Natural killer cell treated with Interleukin-12 subunit alpha and Interleukin-12 subunit beta and Interleukin-15 and Interleukin-18, amount 100 ng/mL, for 72 hours (primary cell): ENCODE measurements at regions not wholly inside any gene's neighbourhood (a gene's known extent, or its start where the extent isn't known, plus 50 kb on each side); places are given as distances from the start of the nearest gene placed in this dataset.
"Not testable (repeated sequence)": the region's sequence is repeated elsewhere in the genome, so short reads cannot be mapped to it uniquely, and the experiment has no call there.

Experiments
- ATAC-seq, 2 donors: fragments of 150-1000 bp; cut with Tn5 transposase in 1 of 2; sonication (Bioruptor Pico), chemical (Tn5 transposase) in 1 of 2; 2 replicates each; pipeline ENCODE4 v1.10.0; 2021
- DNase-seq: peaks from one replicate; pipeline ENCODE4 v3.0.0; 2022; ENCODE audit warnings: low spot score
- H3K27ac Mint-ChIP-seq, 2 donors: 1 replicate in 1 of 2; 2 replicates in 1 of 2; pipeline ENCODE4 v1.8.0; 2022; ENCODE audit warnings: mixed read lengths in 2 of 2, mild to moderate bottlenecking in 1 of 2, moderate library complexity in 1 of 2
- H3K27me3 Mint-ChIP-seq, 2 donors: 1 replicate in 1 of 2; 2 replicates in 1 of 2; pipeline ENCODE4 v1.8.0; 2022; ENCODE audit warnings: mixed read lengths in 2 of 2
- H3K36me3 Mint-ChIP-seq: one replicate; pipeline ENCODE4 v1.8.0; 2022; ENCODE audit warnings: mixed read lengths
- H3K4me1 Mint-ChIP-seq, 2 donors: 1 replicate in 1 of 2; 2 replicates in 1 of 2; pipeline ENCODE4 v1.8.0; 2022; ENCODE audit warnings: low read depth in 2 of 2, mixed read lengths in 2 of 2, mild to moderate bottlenecking in 1 of 2
- H3K4me3 Mint-ChIP-seq: one replicate; pipeline ENCODE4 v1.8.0; 2022; ENCODE audit warnings: mixed read lengths
- H3K9me3 Mint-ChIP-seq: 2 replicates; pipeline ENCODE4 v1.8.0; 2022; ENCODE audit warnings: mixed read lengths

DNA sequence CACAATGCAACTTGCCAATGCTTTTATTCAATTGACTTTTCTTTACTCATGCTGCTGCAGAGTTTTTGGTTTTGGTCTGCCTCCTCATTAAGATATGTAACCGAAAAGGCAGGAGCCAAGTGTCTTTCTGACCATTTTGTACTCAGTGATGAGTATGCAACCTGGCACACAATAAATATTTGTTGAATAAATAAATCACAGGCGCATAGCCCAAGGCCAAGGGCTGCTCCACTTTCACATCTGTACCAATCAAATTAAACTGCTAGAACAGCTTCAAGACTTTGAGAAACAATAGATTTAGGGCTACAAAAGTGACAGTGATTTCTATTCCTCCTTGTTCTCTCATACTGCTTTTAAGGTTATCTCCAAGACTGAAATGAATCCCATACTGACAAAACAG is 828.2 kb downstream of the RNF144A start:
- peaks cover 63 to 75% of the 10 kb centered on the region in 2 donors for H3K4me1 Mint-ChIP-seq
- ATAC-seq (no peak), DNase-seq (no peak)
- H3K27ac Mint-ChIP-seq, result peak overlapping the region; percentile 86 to 87
- H3K27me3 Mint-ChIP-seq, result no peaks in the 10 kb centered on the region
- peaks cover 19% of the 10 kb centered on the region for H3K9me3 Mint-ChIP-seq
- peak overlapping the region; percentile 79 for H3K4me3 Mint-ChIP-seq
- peaks cover 56% of the 10 kb centered on the region for H3K36me3 Mint-ChIP-seq

DNA sequence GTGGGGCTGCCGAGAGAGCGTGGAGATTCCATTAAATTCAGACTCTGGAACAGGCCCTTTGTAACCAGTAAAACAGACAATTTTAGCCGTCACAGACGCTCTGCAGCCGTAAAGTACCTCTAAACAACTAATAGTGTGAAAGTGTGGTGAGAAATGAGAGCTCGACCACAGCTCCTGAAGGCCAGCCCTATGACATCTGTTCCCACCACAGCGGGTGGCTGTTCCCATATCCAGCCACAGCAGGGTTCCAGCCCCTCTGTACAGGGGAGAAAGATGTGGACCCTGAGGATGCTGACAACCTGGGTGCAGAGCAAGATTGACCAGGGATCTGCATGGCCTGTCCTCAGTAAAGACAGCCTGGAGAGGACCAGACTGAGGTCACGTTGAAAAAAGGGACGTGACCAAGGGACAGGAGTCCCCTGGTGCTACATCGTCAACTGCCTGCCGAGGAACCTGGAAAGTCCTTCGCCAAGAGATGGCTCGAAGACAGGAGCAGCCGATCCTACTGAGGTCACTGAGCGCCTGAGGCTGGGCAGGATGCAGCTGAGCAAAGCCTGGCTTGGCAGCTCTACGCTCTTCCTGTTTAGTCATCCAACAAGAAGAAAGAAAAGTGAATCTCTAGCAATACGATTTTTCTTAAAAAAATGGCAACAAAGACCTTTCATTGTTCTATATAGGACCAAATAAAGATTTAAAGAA is 831.7 kb downstream of the RNF144A start:
- Mint-ChIP-seq H3K4me1 (peaks cover 45 to 50% of the 10 kb centered on the region in 2 donors), H3K36me3 (peaks cover 46% of the 10 kb centered on the region), H3K4me3 (peak overlapping the region; percentile 71), H3K9me3 (peaks cover 12% of the 10 kb centered on the region), H3K27me3 (no peaks in the 10 kb centered on the region), H3K27ac (peak overlapping the region; percentile 86 to 87)
- DNase-seq (peak; percentile 80), ATAC-seq (peak; percentile 70 to 72)

DNA sequence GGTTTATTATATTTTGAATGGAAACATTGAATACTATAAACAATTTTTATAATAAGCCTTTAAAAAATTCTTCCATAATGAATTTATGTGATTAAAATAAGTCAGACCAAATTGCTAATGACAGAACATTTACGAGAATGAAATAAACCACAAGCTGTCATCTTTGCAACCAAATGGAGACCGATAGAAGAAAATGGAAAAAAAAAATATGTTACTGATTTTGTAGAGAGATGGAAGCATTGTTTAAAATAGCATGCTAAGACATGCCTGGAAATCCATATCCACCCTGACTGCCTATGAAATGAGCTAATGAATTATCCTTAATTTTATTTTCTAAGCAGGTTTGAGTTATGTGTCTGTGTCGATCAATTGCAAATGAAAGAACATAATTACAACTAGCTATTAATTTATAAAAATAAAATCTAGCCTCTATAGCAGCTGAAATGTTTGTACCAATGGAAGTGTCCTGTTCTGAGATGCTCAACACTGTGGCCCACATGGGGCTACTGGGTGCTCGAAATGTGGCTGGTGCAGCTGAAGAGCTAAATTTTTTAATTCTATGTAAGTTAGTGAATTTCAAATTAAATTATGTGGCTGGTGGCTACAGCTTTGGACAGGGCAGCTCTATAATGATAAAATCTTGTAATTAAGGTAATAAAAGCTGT is 832.8 kb downstream of the RNF144A start:
- peaks cover 10% of the 10 kb centered on the region for H3K9me3 Mint-ChIP-seq
- H3K36me3 Mint-ChIP-seq, result peaks cover 47% of the 10 kb centered on the region
- DNase-seq, result no peak
- no peak overlapping the region for H3K4me3 Mint-ChIP-seq
- no peak for ATAC-seq
- H3K4me1 Mint-ChIP-seq, result peaks cover 35 to 39% of the 10 kb centered on the region in 2 donors
- no peaks in the 10 kb centered on the region for H3K27me3 Mint-ChIP-seq
- H3K27ac Mint-ChIP-seq, result no peak overlapping the region

DNA sequence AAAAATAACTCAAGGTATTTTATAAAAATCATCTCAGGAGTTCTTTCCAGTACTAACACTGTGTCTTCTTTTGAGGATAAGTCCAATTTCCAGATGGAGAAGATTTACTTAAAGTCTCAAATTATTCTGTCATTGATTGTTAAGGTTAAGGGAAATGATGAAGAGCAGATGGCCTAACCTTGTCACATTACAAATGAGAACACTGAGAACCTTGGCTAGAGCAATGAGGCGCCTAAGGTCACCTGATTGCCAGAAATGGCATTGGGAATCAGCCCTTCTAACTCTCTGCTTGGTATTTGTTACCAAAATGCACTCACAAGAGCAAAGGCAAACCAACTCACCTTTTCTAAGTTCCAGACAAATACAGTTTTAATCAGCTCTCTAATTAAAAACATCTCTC is 835.1 kb downstream of the RNF144A start:
- H3K36me3 Mint-ChIP-seq, result peaks cover 57% of the 10 kb centered on the region
- peaks cover 33 to 41% of the 10 kb centered on the region in 2 donors for H3K4me1 Mint-ChIP-seq
- H3K9me3 Mint-ChIP-seq, result peaks cover 18% of the 10 kb centered on the region
- no peak overlapping the region for H3K4me3 Mint-ChIP-seq
- peak overlapping the region in 1 of 2 donors; percentile 71 for H3K27ac Mint-ChIP-seq
- no peaks in the 10 kb centered on the region for H3K27me3 Mint-ChIP-seq
- no peak for ATAC-seq
- DNase-seq, result no peak

DNA sequence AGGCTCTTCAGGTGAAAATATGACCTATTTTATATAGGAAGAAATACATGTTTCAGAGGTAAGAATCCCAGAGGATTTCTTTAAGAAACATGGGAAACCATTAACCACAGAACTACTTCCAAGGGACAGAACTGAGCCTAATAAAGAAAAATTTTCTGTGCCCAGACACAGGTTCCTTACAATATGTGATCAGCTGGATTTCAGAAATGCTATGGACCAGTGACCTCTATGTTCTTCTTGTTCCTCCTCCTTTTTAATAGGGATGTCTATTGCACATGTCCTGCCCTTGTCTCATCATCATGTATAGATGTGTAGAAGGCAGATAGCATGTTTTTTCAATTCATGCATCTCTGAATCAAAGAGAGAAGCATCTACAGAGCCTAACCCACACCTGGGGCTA is 836.6 kb downstream of the RNF144A start:
- Mint-ChIP-seq H3K4me3 (no peak overlapping the region), H3K36me3 (peaks cover 56% of the 10 kb centered on the region)
- no peak for ATAC-seq

DNA sequence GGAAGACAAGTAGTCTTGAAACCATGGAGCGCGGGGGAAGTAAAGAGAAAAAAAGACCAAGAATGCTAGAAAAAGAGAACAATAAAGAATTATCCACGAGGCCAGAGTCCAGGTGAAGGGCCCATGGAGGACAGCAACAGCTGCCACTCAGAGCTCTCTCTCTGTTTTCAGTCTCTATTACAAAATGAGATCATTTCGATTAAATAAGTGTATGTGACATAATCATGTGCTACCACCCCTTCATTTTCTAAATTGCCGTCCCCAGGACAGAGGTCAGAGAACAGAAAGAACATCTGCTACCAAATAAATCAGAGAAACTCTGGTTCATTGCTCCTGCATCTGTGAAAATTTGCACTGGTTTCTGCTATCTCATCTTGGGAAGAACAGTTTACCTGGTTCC is 838.7 kb downstream of the RNF144A start:
- Mint-ChIP-seq H3K4me1 (peaks cover 32 to 38% of the 10 kb centered on the region in 2 donors), H3K4me3 (no peak overlapping the region), H3K9me3 (peaks cover 23% of the 10 kb centered on the region), H3K27ac (peak overlapping the region; percentile 53 to 83), H3K27me3 (no peaks in the 10 kb centered on the region), H3K36me3 (peaks cover 61% of the 10 kb centered on the region)
- DNase-seq (no peak), ATAC-seq (no peak)

More for the DNA sequence above, 836.6 kb downstream of the RNF144A start:
- peak overlapping the region in 1 of 2 donors; percentile 71 for H3K27ac Mint-ChIP-seq
- no peaks in the 10 kb centered on the region for H3K27me3 Mint-ChIP-seq
- DNase-seq, result no peak
- peaks cover 34 to 39% of the 10 kb centered on the region in 2 donors for H3K4me1 Mint-ChIP-seq
- H3K9me3 Mint-ChIP-seq, result peaks cover 23% of the 10 kb centered on the region

DNA sequence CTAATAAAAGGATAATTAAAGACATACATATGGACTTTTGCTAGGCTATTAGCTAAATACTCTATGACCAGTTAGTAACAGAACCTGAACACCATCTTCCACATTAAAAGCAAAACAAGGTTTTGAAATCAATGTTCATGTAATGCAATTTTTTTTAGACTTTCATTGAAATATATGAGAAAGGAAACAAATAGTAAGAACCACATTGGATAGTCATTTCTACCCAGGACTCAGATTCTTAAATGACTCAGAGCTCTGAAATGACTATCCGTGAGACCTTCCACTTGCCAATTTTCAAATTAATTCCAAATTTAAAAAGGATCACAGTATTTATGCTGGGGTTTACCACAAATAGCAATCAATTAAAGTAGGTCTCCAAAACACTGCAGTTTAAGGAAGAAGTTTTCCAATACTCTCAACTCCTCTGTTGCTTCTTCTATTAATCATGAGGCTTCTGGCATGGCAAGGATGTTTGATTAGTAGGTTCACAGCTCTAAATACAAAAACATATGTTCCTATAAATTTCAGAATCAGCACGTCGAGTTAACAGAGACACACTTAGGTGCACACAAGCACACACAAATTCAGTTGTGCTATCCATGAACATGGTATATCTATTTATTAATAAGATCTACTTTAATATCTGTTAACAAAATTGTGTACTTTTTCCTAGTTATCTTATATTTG is 841.0 kb downstream of the RNF144A start:
- ATAC-seq (peak; percentile 88 to 93), DNase-seq (no peak)

DNA sequence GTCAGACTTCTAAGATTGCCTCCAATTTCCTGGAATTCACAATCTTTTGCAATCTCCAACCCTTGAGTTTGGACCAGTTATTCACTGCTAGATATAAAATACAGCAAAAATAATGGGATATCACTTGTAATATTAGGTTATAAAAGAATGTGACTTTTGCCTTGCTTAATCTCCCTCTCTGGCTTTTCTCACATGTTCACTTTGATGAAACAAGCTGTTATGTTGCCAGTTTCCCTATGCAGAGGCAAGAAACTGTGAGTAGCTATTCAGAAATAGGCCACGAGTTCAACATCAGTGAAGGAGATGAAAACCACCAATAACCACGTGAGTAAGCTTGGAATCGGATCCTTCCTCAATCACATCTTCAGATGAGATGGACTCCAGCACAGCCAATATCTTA is 842.7 kb downstream of the RNF144A start:
- H3K9me3 Mint-ChIP-seq, result peaks cover 25% of the 10 kb centered on the region
- peaks cover 33 to 38% of the 10 kb centered on the region in 2 donors for H3K4me1 Mint-ChIP-seq
- H3K36me3 Mint-ChIP-seq, result peaks cover 58% of the 10 kb centered on the region
- H3K27ac Mint-ChIP-seq, result no peak overlapping the region
- no peaks in the 10 kb centered on the region for H3K27me3 Mint-ChIP-seq
- DNase-seq, result no peak
- no peak for ATAC-seq
- H3K4me3 Mint-ChIP-seq, result no peak overlapping the region

More for the DNA sequence above, 841.0 kb downstream of the RNF144A start:
- peaks cover 66% of the 10 kb centered on the region for H3K36me3 Mint-ChIP-seq
- H3K27ac Mint-ChIP-seq, result peak overlapping the region; percentile 83 to 86
- peaks cover 24% of the 10 kb centered on the region for H3K9me3 Mint-ChIP-seq
- peak overlapping the region; percentile 61 for H3K4me3 Mint-ChIP-seq
- H3K4me1 Mint-ChIP-seq, result peaks cover 28 to 38% of the 10 kb centered on the region in 2 donors
- H3K27me3 Mint-ChIP-seq, result no peaks in the 10 kb centered on the region

DNA sequence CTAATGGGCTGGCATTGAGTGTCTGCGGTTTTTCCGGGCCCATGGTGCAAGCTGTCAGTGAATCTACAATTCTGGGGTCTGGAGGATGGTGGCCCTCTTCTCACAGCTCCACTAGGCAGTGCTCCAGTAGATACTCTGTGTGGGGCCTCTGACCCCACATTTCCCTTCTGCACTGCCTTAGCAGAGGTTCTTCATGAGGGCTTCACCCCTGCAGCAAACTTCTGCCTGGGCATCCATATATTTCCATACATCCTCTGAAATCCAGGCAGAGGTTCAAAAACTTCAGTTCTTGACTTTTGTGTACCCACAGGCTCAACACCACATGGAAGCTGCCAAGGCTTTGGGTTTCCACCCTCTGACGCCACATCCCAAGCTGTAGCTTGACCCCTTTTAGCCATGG is 846.2 kb downstream of the RNF144A start:
- not testable (repeated sequence) for DNase-seq, H3K27me3 Mint-ChIP-seq, H3K4me3 Mint-ChIP-seq, ATAC-seq, H3K27ac Mint-ChIP-seq
- Mint-ChIP-seq H3K4me1 (peaks cover 20 to 21% of the 10 kb centered on the region in 2 donors), H3K9me3 (peaks cover 12% of the 10 kb centered on the region), H3K36me3 (peaks cover 23% of the 10 kb centered on the region)

DNA sequence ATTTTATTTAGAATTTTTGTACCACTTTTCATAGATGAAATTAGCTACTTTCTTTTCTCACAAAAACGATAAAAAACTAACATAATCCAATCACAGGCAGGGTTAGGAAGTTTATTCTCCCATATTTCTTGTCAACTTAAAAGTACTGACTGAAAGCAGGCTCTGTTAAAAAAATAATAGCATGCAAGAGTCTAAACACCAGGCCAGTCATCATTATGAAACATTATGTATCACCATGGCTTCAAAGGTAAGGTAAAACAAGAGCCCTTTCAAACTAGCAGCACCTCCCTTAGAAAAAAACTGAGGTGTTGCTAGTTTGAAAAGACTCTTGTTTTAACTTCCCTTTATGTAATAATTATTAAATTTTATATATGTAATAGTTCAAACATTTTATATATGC is 848.0 kb downstream of the RNF144A start:
- no peak for DNase-seq
- no peak for ATAC-seq
- H3K4me1 Mint-ChIP-seq, result peaks cover 18 to 23% of the 10 kb centered on the region in 2 donors
- no peak overlapping the region for H3K27ac Mint-ChIP-seq
- no peak overlapping the region for H3K4me3 Mint-ChIP-seq
- H3K27me3 Mint-ChIP-seq, result no peaks in the 10 kb centered on the region
- H3K9me3 Mint-ChIP-seq, result peaks cover 12% of the 10 kb centered on the region
- H3K36me3 Mint-ChIP-seq, result peaks cover 24% of the 10 kb centered on the region

DNA sequence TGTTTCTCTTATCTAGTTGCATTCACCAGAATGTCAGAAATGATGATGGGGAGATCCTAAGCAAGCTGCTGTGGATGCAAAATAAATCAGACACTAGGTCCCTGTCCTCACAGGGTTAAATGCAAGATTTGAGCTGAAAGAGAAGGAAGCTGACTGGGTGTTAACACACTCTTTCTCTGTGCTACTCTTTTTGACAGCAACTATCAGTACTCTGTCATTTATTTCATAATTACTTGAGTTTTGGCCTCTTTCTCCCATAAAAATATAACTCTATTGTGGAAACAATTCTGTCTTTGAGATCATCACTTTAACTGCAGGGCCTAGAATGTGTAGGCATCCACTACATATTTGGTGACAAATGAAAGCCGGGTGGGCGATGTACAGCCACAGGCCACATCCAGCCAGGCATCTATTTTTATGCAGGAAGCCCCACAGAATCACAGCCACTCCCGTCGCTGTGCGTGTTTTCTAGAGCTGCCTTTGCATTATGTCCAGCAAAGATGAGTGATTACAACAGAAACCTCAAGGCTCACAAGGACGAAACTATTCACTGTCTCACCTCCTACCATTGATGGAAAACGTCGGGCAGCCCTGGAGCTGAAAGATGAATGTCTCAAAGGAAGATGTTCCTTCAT is 849.0 kb downstream of the RNF144A start:
- Mint-ChIP-seq H3K36me3 (peaks cover 24% of the 10 kb centered on the region), H3K27me3 (no peaks in the 10 kb centered on the region), H3K27ac (peak overlapping the region in 1 of 2 donors; percentile 82), H3K4me3 (peak overlapping the region; percentile 40), H3K9me3 (peaks cover 12% of the 10 kb centered on the region), H3K4me1 (peaks cover 18 to 23% of the 10 kb centered on the region in 2 donors)
- DNase-seq, result peak; percentile 65
- ATAC-seq, result peak; percentile 79 to 86

DNA sequence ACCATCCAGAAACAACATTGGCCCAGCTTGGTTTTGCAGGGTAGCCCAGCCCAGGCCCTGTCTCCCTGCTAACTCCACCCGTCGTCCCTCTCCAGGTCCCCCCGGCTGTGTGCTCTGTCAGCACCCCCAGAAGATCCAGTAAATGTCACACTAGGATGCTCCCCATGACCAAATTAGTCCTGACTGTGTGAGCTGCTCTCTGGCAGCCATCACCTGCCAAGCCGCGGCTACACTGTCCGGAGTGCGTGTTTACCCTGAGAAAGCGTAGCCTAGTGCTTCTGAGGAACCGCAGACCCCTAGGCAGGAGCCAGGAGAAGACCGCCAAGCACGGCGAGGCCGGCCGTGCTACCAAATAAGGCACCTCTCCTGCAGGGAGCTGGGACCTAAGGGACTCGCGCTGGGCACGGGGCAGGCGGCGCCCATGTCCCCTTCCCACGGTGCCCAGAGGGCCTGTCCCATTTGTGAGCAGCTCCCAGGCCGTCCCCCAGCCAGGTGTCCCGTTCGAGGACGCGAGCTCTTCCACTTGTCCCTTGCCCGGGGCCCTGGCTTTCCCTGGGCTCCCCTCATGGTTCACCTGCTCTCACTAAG is 849.9 kb downstream of the RNF144A start:
- DNase-seq (no peak), ATAC-seq (no peak)
- H3K36me3 Mint-ChIP-seq, result peaks cover 24% of the 10 kb centered on the region
- H3K4me3 Mint-ChIP-seq, result peak overlapping the region; percentile 40
- peaks cover 12% of the 10 kb centered on the region for H3K9me3 Mint-ChIP-seq
- peaks cover 23 to 27% of the 10 kb centered on the region in 2 donors for H3K4me1 Mint-ChIP-seq
- no peaks in the 10 kb centered on the region for H3K27me3 Mint-ChIP-seq
- H3K27ac Mint-ChIP-seq, result peak overlapping the region in 1 of 2 donors; percentile 82

DNA sequence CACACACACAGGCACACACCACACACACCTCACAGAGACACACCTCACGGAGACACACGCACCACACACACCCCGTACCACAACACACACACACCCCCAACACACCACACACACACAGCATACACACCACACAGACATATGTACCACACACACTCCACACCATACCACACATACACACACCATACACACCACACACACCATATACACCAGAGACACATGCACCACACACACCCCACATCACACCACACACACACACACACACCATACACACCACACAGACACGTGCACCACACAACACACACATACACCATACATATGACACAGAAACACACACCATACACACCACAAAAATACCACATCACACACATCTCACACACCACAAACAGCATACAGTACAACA is 850.7 kb downstream of the RNF144A start:
- H3K4me3 Mint-ChIP-seq, result no peak overlapping the region
- DNase-seq (no peak), ATAC-seq (no peak)
- H3K27ac Mint-ChIP-seq, result no peak overlapping the region
- H3K36me3 Mint-ChIP-seq, result peaks cover 17% of the 10 kb centered on the region
- H3K27me3 Mint-ChIP-seq, result no peaks in the 10 kb centered on the region
- H3K4me1 Mint-ChIP-seq, result peaks cover 30 to 31% of the 10 kb centered on the region in 2 donors
- H3K9me3 Mint-ChIP-seq, result peaks cover 7% of the 10 kb centered on the region
